ENCODE measurements at regions not wholly inside any gene's neighbourhood (a gene's known extent, or its start where the extent isn't known, plus 50 kb on each side); places are given as distances from the start of the nearest gene placed in this dataset.
A peak's percentile ranks its signal among the peaks of the same experiment; 100 is the strongest.

- H3K4me1 ChIP-seq: no peaks in the 10 kb centered on the region
- H3K9me3 ChIP-seq: no peaks in the 10 kb centered on the region
- intact Hi-C loops (cut with DNase I): no loop called here
- H3K4me3 ChIP-seq: no peak overlapping the region
- ATAC-seq (peak; percentile 81 to 95), DNase-seq (peak; percentile 44)
- H3K36me3 ChIP-seq: no peaks in the 10 kb centered on the region
- no peaks in the 10 kb centered on the region for H3K27me3 ChIP-seq (ENCODE audit: low read depth)
- no peak overlapping the region for H3K27ac ChIP-seq
- TF ChIP-seq, protein P1, sequence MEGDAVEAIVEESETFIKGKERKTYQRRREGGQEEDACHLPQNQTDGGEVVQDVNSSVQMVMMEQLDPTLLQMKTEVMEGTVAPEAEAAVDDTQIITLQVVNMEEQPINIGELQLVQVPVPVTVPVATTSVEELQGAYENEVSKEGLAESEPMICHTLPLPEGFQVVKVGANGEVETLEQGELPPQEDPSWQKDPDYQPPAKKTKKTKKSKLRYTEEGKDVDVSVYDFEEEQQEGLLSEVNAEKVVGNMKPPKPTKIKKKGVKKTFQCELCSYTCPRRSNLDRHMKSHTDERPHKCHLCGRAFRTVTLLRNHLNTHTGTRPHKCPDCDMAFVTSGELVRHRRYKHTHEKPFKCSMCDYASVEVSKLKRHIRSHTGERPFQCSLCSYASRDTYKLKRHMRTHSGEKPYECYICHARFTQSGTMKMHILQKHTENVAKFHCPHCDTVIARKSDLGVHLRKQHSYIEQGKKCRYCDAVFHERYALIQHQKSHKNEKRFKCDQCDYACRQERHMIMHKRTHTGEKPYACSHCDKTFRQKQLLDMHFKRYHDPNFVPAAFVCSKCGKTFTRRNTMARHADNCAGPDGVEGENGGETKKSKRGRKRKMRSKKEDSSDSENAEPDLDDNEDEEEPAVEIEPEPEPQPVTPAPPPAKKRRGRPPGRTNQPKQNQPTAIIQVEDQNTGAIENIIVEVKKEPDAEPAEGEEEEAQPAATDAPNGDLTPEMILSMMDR (IDR thresholded peaks at IDR 0.05): peak; percentile 47
Observed at GRCh38 chr18:53698907-53699306, 525.6 kb downstream of the MBD2 start.

DNA sequence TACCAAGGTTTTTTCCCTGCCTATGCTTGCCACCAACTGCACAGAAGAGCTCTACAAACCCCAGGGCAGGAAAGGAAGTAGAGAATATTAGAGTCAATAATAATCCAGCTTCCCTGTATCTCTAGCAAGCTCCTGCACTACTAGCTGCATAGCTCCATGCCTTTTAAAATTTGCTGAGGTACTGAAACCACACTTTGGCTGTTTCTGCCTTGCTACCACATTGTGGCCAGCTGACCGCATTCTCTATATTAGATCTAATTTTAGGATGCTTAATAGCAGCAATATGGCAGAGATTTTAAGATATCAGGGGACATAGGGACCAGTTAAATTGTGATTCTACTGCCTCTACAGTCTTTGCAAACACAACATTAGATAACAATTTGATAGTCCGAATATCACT, 534.6 kb downstream of the MBD2 start:
- Histone ChIP-seq H3K4me3 (no peak overlapping the region), H3K27ac (no peak overlapping the region), H3K4me1 (no peaks in the 10 kb centered on the region), H3K9me3 (no peaks in the 10 kb centered on the region), H3K27me3 (ENCODE audit: low read depth) (no peaks in the 10 kb centered on the region), H3K36me3 (no peaks in the 10 kb centered on the region)
- DNase-seq (no peak), ATAC-seq (no peak)
- TF ChIP-seq, protein P1 (IDR thresholded peaks at IDR 0.05): no peak
- intact Hi-C loops (cut with DNase I): no loop called here

- DNase-seq (no peak), ATAC-seq (no peak)
- H3K36me3 ChIP-seq: no peaks in the 10 kb centered on the region
- no peaks in the 10 kb centered on the region for H3K27me3 ChIP-seq (ENCODE audit: low read depth)
- no peaks in the 10 kb centered on the region for H3K4me1 ChIP-seq
- H3K27ac ChIP-seq: no peak overlapping the region
- intact Hi-C loops (cut with DNase I): no loop called here
- no peaks in the 10 kb centered on the region for H3K9me3 ChIP-seq
- TF ChIP-seq, protein P1 (IDR thresholded peaks at IDR 0.05): no peak
- no peak overlapping the region for H3K4me3 ChIP-seq
Observed at GRCh38 chr18:53686965-53687364, 537.5 kb downstream of the MBD2 start.

GRCh38 chr18:53682796-53683195, 541.7 kb downstream of the MBD2 start:
- DNase-seq (no peak), ATAC-seq (no peak)
- Histone ChIP-seq H3K4me3 (no peak overlapping the region), H3K36me3 (no peaks in the 10 kb centered on the region), H3K4me1 (no peaks in the 10 kb centered on the region), H3K27me3 (ENCODE audit: low read depth) (no peaks in the 10 kb centered on the region), H3K27ac (no peak overlapping the region), H3K9me3 (no peaks in the 10 kb centered on the region)
- TF ChIP-seq, protein P1 (IDR thresholded peaks at IDR 0.05): no peak
- intact Hi-C loops (cut with DNase I): no loop called here

DNA sequence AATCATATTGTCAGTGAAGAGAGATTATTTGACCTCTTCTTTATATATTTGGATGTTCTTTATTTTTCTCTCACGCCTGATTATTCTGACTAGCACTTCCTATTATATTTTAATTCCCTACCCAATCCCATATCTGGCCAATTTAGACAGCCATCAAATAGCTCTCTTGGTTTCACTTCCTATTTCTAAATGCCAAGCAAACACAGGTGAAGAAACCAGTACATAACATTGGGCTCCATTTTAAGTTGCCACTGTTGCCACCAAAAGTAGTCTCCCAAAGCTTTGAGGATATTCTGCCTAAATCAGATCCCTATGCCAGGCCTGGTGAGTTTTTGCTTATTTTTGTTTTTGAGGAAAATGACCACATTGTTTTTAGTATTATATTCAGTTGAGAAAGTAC, 547.0 kb downstream of the MBD2 start:
- TF ChIP-seq, protein P1 (IDR thresholded peaks at IDR 0.05): no peak
- no peak for DNase-seq

DNA sequence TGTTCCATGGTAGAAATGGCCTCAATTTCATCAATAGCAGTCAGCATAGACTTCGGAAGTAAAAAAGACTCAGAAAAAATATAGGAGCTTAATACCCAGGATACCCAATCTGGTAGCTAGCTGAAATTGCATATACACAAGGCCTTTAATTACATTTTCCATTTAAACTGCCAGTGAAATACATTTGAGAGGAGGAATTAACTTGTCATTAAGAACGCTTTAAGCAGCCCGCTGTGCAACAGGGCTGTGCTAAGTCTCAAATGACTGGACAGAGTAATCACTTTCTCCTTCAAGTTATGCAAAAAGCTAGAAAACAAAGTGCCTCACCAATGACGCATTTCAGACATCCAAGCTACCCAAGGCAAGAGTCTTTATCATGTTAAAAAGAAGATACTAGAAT, 558.8 kb downstream of the MBD2 start:
- TF ChIP-seq, protein P1 (IDR thresholded peaks at IDR 0.05): no peak
- intact Hi-C loops (cut with DNase I): no loop called here
- DNase-seq (no peak), ATAC-seq (no peak)
- no peaks in the 10 kb centered on the region for H3K36me3 ChIP-seq
- no peaks in the 10 kb centered on the region for H3K27me3 ChIP-seq (ENCODE audit: low read depth)
- H3K27ac ChIP-seq: no peak overlapping the region
- no peak overlapping the region for H3K4me3 ChIP-seq
- H3K9me3 ChIP-seq: peaks cover 4% of the 10 kb centered on the region
- no peaks in the 10 kb centered on the region for H3K4me1 ChIP-seq

More for the DNA sequence above, 547.0 kb downstream of the MBD2 start:
- H3K9me3 ChIP-seq: no peaks in the 10 kb centered on the region
- H3K36me3 ChIP-seq: no peaks in the 10 kb centered on the region
- H3K4me1 ChIP-seq: no peaks in the 10 kb centered on the region
- H3K27me3 ChIP-seq (ENCODE audit: low read depth): no peaks in the 10 kb centered on the region
- no peak overlapping the region for H3K4me3 ChIP-seq
- H3K27ac ChIP-seq: no peak overlapping the region
- intact Hi-C loops (cut with DNase I): no loop called here
- ATAC-seq: no peak
